Thyroid gland (tissue), 4 donors: ENCODE measurements at regions not wholly inside any gene's neighbourhood (a gene's known extent, or its start where the extent isn't known, plus 50 kb on each side); places are given as distances from the start of the nearest gene placed in this dataset.

ENCODE experiments used
- DNase-seq, 2 donors: peaks; one replicate each; pipeline ENCODE4 v3.0.0-alpha.2; 2019
- H3K27ac ChIP-seq, 3 donors: fragments of 200-600 bp; sonication (generic); 1 replicate in 2 of 3; 2 replicates in 1 of 3; pipeline ENCODE4 v1.5.1; 2016 to 2019; ENCODE audit warnings: mild to moderate bottlenecking in 1 of 3, moderate library complexity in 1 of 3
- H3K27me3 ChIP-seq: fragments of 200-600 bp; sonication (generic); one replicate; pipeline ENCODE4 v1.5.1; 2019
- H3K36me3 ChIP-seq, 2 donors: fragments of 200-600 bp; sonication (generic); one replicate each; pipeline ENCODE4 v1.5.1; 2016 to 2019
- H3K4me1 ChIP-seq, 2 donors: fragments of 200-600 bp; sonication (generic); one replicate each; pipeline ENCODE4 v1.5.1; 2017 to 2019
- H3K4me3 ChIP-seq, 3 donors: fragments of 200-600 bp; sonication (generic); replicated peaks in 1 of 3; 1 replicate in 2 of 3; 2 replicates in 1 of 3; pipeline ENCODE4 v1.5.1; 2016; ENCODE audit warnings: mild to moderate bottlenecking in 1 of 3
- H3K9me3 ChIP-seq: fragments of 200-600 bp; sonication (generic); one replicate; pipeline ENCODE4 v1.5.1; 2017
- CTCF ChIP-seq, 6 experiments: fragments of 200-600 bp in 3 of 6; fragments of 450-650 bp in 3 of 6; sonication (generic) in 3 of 6; IDR thresholded peaks; one replicate each; pipeline ENCODE4 v1.5.1; 2016 to 2019; ENCODE audit warnings: antibody characterized with exemption in 6 of 6, mild to moderate bottlenecking in 2 of 6, inconsistent platforms in 1 of 6, moderate library complexity in 1 of 6
- POLR2A ChIP-seq, 2 donors: fragments of 450-650 bp; IDR thresholded peaks; one replicate each; pipeline ENCODE4 v1.6.1; 2017; ENCODE audit warnings: antibody characterized with exemption in 2 of 2, mild to moderate bottlenecking in 2 of 2, moderate library complexity in 1 of 2
- WGBS, 2 donors: methylation state at CpG; one replicate each; pipeline ENCODE4 v1.1.5; 2017; 5-methylcytosine and 5-hydroxymethylcytosine counted together
- intact Hi-C: fragments of 100-400 bp; cut with DNase I; formaldehyde crosslinking; loops from one replicate; pipeline ENCODE4 v1.15.1; 2023

- H3K27me3 ChIP-seq: no peaks in the 10 kb centered on the region
- H3K27ac ChIP-seq: no peak overlapping the region
- 85 to 86% methylated on average over 4 of the region's 4 CpGs for WGBS, 2 donors
- H3K4me3 ChIP-seq: no peak overlapping the region
- DNase-seq: no peak
- H3K9me3 ChIP-seq: no peaks in the 10 kb centered on the region
- intact Hi-C loops: no loop called here
- no peaks in the 10 kb centered on the region for H3K36me3 ChIP-seq
- TF ChIP-seq POLR2A (IDR thresholded peaks at IDR 0.05): no peak
- no peak for TF ChIP-seq CTCF (IDR thresholded peaks at IDR 0.05)
- H3K4me1 ChIP-seq: peaks cover 13 to 14% of the 10 kb centered on the region in 2 donors
Observed at GRCh38 chr6:21740376-21741124, 147.0 kb downstream of the SOX4 start.

GRCh38 chr6:21741221-21742109 lies 147.9 kb downstream of the SOX4 start:
- no peak for DNase-seq
- WGBS, 2 donors: 68 to 73% methylated on average over 6 of the region's 6 CpGs
- no peak overlapping the region for H3K27ac ChIP-seq
- intact Hi-C loops: no loop called here
- H3K27me3 ChIP-seq: no peaks in the 10 kb centered on the region
- no peaks in the 10 kb centered on the region for H3K36me3 ChIP-seq
- H3K4me3 ChIP-seq: no peak overlapping the region
- TF ChIP-seq CTCF (IDR thresholded peaks at IDR 0.05) (no peak), POLR2A (IDR thresholded peaks at IDR 0.05) (no peak)
- H3K4me1 ChIP-seq: peaks cover 13 to 14% of the 10 kb centered on the region in 2 donors
- no peaks in the 10 kb centered on the region for H3K9me3 ChIP-seq

GRCh38 chr6:21742238-21742660 lies 148.7 kb downstream of the SOX4 start:
- H3K27ac ChIP-seq: no peak overlapping the region
- no peak overlapping the region for H3K4me3 ChIP-seq
- H3K4me1 ChIP-seq: peaks cover 13 to 14% of the 10 kb centered on the region in 2 donors
- no peak for DNase-seq
- H3K9me3 ChIP-seq: no peaks in the 10 kb centered on the region
- no peak for TF ChIP-seq POLR2A (IDR thresholded peaks at IDR 0.05)
- no peak for TF ChIP-seq CTCF (IDR thresholded peaks at IDR 0.05)
- H3K27me3 ChIP-seq: no peaks in the 10 kb centered on the region
- intact Hi-C loops: no loop called here
- H3K36me3 ChIP-seq: no peaks in the 10 kb centered on the region
- 81 to 84% methylated on average over 6 of the region's 6 CpGs for WGBS, 2 donors

- Histone ChIP-seq H3K27me3 (no peaks in the 10 kb centered on the region), H3K4me3 (no peak overlapping the region), H3K4me1 (peaks cover 0 to 1% of the 10 kb centered on the region in 2 donors), H3K9me3 (no peaks in the 10 kb centered on the region), H3K27ac (no peak overlapping the region), H3K36me3 (no peaks in the 10 kb centered on the region)
- intact Hi-C loops: no loop called here
- no peak for DNase-seq
- 85 to 100% methylated on average over 1 of the region's 1 CpG for WGBS, 2 donors
- no peak for TF ChIP-seq CTCF (IDR thresholded peaks at IDR 0.05)
- TF ChIP-seq POLR2A (IDR thresholded peaks at IDR 0.05): no peak
Observed at GRCh38 chr6:21744331-21744730, 150.8 kb downstream of the SOX4 start.
